Stimulated activated CD8-positive, alpha-beta memory T cell treated with anti-CD3 and anti-CD28 coated beads, Interleukin-2, amount 100 ng/mL, for 48 hours (primary cell): ENCODE measurements at regions not wholly inside any gene's neighbourhood (a gene's known extent, or its start where the extent isn't known, plus 50 kb on each side); places are given as distances from the start of the nearest gene placed in this dataset.
"Not testable (repeated sequence)": the region's sequence is repeated elsewhere in the genome, so short reads cannot be mapped to it uniquely, and the experiment has no call there.

Source experiments
- DNase-seq, 2 donors: peaks; one replicate each; pipeline ENCODE4 v3.0.0-alpha.2; 2020; ENCODE audit warnings: low read depth in 2 of 2

DNA sequence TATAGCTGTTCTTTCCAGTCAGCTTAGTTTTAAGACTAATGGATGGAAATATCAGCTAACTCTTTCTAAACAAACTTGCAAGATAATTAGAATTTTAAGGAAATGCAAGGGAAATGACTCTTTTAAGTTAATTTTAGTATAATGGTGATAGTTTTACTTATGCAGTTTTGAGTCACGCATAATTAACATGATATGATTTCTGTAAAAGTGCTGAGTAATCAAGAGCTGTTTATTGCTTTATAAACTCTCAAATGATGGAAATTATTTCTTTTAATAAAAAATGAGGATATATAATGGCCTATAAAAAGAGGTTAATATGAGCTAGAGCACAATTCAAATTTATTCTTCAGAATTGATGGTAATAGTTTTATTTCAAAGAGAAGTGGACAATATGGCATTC lies 385.9 kb downstream of the GLUD2 start:
- no peak for DNase-seq

DNA sequence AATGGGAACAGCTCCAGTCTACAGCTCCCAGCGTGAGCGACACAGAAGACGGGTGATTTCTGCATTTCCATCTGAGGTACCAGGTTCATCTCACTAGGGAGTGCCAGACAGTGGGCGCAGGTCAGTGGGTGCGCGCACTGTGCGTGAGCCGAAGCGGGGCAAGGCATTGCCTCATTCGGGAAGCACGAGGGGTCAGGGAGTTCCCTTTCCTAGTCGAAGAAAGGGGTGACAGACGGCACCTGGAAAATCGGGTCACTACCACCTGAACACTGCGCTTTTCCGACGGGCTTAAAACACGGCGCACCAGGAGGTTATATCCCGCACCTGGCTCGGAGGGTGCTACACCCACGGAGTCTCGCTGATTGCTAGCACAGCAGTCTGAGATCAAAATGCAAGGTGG lies 390.3 kb downstream of the GLUD2 start:
- not testable (repeated sequence) for DNase-seq

DNA sequence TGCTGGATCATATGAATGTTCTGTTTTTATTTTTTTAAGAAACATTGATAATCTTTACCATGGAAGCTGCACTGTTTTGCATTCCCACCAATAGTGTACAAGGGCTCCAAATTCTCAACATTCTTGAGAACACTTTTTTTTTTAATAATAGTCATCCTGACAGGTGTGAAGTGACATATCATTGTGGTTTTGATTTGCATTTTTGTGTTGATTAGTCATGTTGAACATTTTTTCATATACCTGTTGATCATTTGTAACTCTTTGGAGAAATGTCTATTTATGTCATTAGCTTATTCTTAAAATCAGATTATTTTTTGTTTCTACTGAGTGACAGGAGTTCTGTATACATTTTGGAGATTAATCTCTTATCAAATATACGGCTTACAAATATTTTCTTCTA lies 408.5 kb downstream of the GLUD2 start:
- no peak for DNase-seq

DNA sequence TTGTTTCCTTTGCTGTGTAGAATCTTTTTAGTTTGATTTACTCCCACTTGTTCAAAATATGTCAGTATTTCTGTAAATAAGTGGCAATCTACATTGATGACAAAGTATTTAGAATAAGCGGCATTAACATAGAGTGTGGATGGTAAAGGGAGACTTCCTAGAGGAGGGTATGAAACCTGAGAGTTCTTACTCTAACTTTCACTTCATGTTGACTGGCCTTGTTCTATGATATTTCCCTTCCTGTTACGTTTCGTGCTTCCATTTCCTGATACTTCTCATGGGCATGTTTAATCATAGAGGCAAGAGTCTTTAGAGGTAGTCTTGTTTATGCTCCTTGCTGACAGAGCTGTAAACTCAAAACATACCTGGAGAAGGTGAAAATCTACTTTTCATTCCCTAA lies 408.9 kb downstream of the GLUD2 start:
- DNase-seq, result no peak

DNA sequence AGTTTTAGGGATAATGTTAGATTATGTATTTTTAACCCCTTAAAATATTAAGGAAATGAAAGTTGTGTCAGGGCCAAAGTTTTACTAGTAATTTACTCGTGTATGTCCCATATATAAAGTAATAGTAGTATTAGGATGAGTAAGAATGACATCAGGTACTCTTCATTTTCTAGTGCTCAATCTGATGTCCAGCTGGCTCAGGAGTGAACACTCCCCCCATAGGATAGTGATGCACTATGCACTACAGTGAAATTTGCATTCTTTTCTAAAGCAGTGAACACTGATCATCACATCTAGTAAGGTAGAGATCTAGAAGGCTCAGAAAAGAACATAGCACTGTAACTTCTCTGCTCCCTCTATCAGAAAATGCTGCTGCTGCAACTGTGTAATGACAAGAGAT lies 409.7 kb downstream of the GLUD2 start:
- DNase-seq, result no peak

DNA sequence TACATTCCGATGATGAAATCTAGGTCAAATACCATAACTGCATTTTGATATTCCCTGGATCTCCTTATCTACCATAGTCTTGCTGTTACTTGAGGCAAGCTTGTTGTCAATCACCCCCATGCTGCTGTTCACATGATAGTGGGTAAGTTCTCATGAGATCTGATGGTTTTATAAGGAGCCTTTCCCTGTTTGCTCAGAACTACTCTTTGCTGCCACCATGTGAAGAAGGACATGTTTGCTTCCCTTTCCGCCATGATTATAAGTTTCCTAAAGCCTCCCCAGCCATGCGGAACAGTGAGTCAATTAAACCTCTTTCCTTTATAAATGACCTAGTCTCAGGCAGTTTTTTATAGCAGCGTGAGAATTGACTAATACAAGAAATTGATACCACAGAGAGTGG lies 432.0 kb downstream of the GLUD2 start:
- DNase-seq, result no peak

DNA sequence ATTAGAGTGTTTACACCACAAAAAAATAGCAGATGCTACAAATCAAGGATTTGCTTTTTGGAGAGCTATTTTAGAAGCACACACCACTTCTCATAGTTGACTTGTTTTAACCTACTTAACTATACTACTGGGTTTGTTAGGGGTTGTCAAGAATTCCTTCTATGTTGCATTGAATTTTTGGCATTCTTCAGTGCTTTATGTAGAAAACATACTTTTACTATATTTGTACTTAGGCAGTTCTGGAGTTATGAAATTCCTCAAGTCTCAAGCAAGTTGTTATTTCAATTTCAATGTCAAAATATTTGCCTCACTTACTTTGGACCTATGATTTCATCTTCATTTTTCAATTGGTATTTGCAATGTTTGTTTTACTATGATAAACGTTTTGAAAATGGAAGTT lies 449.6 kb downstream of the GLUD2 start:
- no peak for DNase-seq

DNA sequence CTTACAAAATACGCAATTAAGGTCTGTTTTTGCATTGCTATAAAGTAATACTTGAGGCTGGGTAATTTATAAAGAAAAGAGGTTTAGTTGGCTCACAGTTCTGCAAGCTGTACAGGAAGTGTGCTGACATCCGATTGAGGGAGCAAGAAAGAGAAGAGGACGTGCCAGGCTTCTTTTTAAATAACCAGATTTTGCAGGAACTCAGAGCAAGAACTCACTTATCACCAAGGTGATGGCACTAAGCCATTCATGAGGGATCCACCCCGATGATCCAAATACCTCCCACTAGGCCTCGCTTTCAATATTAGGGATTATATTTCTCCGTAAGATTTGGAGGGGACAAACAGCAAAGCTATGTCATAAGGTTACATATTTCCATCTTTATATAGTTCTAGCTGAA lies 456.7 kb downstream of the GLUD2 start:
- DNase-seq, result no peak

DNA sequence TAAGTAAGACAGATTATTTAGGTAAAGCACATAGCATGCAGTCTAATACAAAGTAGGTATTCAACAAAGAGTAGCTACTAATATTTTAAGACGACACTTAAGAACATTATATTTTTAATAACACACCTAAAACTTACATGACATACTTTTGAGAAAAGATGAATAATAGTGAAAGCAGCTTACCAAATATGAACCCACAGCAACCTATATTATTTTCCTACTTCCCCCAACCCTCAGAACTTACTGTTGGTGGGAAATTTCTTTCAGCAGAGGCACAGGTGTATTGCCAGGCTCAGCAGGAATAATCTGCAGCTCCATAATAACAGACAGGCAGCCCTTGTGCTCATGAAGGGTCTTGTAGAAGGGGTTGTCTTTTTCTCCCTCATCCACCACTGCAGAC lies 498.9 kb downstream of the GLUD2 start:
- no peak for DNase-seq

DNA sequence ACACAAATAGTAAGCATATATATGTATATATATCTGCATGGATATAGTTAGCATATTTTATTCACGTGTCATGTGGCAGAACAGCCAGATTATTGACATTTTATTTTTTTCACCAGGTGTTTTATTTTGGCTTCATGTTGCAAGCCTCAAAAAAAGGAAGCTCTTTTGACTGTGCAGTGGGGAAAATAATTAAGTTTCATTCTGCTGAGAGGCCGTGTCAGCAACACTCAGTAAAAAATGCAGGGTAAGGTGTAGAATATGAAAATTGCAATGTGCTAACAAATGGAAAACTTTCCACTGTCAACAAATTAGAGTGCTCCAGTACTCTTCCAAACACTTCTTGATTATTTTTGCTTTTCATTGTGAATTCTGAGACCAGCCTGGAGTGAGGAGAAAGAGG lies 511.5 kb downstream of the GLUD2 start:
- no peak for DNase-seq

DNA sequence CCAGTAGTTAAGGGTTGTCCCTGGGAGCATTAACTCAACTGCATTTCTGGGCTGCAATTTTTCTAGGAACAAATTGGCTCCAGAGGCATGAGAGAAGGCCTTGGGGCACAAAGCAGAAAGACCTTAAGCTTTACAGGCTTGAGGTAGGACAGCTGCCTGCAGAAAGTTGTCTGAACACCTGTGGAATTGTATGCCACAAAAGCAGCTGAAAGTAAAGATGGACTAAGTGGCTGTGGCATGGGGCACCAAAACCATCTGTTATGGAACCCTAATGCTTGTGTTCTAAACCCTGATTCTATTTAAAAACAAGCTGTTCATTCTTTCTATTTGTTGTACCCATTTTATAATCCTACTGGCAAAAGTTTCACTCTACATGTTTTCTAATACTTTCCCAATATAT lies 515.2 kb downstream of the GLUD2 start:
- no peak for DNase-seq

DNA sequence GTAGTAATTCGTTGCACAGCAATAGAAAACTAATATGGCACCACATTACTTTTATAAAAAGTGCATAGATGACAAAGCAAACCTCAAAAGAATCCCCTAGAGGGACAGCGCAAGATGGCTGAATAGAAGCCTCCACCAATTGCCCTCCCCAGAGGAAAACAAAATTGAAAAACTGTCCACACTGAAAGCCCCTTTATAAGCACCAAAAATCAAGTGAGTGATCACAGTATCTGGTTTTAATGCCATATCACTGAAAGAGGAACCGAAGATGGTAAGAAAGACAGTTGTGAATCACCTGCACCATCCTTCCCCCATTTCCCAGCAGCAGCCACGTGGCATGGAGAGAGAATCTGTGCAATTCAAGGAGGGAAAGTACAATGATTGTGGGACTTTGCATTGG lies 522.2 kb downstream of the GLUD2 start:
- no peak for DNase-seq

DNA sequence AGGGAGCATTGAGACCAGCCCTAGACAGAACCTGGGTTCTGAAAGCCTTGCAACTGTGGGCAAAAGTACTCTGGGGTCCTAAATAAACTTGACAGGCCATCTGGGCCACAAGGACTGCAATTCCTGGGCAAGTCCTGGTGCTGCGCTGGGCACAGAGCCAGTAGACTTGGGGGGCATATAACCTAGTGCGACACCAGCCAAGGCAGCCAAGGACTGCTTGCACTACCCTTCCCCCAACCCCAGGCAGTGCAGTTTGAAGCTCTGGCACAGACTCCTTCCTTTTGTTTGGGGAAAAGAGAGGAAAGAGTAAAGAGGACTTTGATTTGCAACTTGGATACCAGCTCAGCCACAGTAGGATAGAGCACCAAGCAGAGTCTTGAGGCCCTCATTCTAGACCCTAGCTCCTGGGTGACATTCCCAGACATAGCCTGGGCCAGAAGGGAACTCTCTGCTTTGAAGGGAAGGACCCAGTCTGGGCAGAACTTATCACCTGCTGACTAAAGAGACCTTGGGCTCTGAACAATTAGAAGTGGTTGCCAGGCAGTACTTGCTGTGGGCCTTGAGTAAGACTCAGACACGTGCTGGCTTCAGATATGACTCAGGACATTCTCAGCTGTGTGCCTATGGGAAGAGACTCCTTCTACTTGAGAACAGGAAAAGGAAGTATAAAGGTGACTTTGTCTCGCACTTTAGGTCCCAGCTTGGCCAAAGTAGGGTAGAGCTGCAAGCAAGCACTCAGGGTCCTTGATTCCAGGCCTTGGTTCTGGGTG lies 522.8 kb downstream of the GLUD2 start:
- DNase-seq, result no peak

DNA sequence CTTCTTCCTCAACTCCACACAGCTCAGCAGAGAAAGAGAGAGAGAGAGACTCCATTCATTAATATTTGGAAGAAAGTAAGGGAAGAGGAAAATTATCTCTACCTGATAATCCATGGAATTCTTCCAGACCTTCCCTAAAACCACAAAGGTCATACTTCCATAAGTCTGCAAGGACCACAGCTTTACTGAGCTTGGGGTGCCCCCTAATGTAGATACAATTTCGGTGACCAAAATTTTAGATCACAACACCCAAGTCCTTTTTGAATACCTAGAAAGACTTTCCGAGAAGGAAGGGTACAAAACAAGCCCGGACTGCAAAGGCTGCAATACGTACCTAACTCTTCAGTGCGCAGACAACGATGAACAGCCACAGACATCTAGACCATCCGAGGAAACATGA lies 523.9 kb downstream of the GLUD2 start:
- no peak for DNase-seq

DNA sequence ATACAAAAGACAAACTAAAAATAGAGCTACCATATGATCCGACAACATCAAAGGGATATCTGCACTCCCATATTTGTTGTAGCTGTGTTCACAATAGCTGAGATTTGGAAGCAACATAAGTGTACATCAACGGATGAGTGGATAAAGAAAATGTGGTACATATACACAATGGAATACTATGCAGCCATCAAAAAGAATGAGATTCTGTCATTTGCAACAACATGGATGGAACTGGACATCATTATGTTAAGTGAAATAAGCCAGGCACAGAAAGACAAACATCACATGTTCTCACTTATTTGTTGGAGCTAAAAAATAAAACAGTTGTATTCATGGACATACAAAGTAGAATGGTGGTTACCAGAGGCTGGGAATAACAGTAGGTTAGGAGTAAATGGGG lies 527.0 kb downstream of the GLUD2 start:
- DNase-seq, result not testable (repeated sequence)

DNA sequence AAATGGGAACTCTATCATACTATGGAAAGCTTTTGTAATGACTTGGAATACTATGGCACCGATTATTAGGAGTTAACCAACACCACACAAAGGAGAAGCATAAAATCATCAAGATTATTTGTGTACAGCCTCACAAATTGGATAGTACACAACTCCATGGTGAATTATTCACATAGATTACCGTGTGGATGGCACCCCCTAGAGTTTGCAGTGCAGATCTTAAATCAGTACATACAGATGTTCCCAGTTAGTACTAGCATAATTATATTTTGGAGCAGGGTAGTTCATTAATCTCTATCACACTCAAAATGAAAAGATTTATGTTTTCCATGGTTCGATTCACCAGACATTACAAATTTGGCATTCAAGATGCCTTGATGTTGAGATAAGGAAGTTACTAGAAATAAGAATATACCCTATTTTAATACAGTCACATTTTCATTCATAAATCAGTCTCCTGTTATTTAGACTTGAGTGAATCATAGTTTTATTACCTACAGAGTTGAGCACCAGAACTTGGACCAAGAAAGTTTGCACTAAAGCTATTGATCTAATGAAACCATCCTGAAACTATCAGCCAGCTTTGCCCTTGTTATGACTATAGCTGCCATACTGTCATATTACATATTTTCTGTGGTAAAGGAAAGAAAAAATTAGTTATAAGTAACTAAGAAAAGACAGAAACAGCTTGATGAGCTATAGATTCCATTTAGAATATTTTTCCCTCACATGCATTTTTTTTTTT lies 531.8 kb downstream of the GLUD2 start:
- DNase-seq, result no peak

DNA sequence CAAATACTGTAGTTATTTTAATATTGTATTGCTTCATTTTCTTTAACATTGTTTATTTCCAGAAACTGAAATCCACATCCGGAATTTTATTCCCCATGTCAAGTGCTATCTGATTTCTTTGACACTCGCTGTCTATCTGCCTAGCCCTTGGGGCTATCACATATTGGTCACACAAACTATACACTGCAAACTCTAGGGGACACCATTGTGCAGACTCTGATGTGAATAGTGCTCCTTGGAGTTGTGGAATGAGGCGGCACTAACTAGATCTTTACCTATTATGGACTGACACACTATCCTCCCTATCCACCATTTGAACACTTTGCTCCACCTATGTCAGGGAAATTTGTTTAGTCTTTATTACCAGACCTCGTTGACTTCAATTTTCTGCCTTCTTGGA lies 534.5 kb downstream of the GLUD2 start:
- DNase-seq, result no peak

DNA sequence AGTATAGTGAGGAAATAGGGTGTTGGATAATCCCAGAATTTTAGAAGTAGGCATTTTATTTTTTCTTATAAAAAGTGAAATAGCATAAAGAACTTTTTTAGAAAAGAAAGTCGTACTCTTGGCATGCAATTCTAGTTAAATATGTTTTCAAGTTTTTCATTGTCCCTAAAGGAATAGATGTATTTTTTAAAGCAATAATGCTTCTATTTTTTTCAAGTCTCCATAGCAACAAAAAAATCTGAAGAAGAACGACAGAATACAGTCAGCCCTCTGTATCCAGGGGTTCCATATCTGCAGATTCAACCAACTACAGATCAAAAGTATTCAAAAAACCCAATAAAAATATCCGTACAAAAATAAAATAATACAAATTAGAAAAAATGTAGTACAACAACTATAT lies 538.2 kb downstream of the GLUD2 start:
- no peak for DNase-seq

DNA sequence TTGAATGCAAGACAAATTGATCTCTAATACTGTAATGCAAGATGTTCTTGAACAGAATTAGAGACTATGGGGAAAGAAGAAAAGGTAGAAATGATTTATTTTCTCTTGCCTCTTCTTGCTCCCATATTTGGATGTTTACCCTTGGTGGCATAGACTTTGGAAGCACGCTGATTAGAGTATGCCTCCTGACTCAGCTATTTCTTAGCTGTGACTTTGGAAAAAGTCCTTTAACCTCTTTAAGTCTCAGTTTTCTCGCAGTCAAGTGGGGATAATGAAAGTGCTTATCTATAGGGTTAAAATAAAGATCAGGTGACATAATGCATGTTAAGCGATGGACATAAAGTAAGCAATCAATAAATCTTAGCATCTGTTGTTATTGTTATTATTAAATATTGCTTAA lies 545.5 kb downstream of the GLUD2 start:
- DNase-seq, result no peak

DNA sequence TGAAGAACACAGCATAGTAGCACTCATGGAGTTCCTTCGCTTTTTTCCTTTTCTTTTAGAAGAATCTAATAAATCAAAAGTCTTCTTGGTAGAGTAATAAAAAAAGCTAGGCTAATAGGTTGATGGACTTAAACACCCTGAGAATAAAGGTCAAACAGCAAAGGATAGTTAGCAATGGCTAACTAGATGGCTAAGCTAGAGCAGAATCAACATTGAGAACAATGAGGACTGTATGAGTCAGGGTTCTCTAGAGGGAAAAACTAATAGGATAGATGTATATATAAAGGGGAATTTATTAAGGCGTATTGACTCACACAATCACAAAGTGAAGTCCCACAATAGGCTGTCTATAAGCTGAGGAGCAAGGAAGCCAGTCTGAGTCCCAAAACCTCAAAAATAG lies 550.9 kb downstream of the GLUD2 start:
- DNase-seq, result no peak

DNA sequence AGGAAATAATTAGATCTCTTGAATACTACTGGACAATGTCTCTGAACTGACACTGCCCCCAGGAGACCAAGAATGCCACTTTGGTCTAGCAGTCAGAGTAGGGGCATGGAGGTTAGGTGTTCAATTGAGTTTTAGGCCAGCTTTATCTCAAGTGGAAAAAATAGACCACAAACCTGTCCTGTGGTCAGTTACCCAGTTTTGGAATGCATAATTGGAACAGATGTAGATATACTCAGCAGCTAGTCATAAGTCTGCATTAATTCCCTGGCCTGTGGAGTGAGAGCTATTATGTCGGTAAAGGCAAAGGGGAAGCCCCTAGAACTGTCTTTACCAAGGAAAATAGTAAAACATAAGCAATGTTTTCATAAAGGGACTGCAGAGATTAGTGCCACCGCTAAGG lies 587.7 kb downstream of the GLUD2 start:
- DNase-seq, result no peak

DNA sequence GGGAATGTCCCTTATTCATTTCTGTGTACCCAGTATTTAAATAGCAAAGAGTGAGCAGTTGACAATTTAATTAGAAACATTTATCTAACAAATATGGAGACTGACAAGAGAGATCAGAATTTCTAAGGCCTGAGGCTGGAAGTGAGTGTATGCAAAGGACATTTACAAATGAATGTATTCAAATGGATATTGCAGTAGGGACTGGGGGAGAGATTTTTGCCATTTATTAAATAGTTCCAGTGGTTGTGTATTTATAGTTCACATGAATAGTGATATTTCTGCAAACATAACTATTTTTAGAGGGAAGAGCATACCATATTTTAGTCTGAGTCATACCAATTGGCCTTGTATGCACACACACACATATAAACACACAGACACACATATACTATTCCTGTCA lies 592.4 kb downstream of the GLUD2 start:
- no peak for DNase-seq

DNA sequence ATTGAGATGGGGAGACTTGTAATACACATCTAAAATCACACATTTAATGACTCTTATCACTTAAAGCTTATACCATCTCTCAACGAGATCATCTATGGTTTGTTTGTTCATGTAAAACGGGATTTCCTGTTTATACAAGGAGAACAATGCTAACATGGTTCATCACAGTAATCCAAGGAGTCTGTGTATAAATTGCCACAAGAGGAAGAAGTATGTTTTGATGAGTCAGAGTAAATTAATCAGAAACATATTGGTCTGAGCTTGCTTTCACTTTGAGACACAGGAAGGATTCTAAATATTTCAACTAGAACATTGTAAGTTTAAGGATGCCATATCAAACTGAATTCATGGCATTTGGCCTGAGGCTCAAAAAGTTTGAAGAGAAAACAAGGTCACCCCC lies 594.1 kb downstream of the GLUD2 start:
- no peak for DNase-seq

DNA sequence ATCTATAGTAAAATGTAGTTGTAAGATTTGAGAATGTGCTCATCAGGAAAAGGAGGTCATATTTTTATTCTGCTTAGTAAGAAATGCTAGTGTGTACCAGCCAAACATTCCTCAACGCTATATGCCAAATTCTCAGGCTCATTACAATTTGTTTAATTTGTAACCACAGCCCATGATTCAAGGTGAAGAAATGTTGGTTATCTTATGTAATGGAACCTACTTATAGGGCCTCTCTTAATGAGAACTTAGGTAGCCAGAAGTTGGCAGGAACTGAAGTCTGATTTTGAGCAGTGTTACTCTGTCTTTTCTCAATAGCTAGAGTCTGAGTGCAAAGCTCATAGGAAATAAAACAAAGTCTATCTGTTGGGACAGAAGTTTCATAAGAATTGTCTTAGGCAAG lies 595.0 kb downstream of the GLUD2 start:
- no peak for DNase-seq
